ENCODE measurements at regions not wholly inside any gene's neighbourhood (a gene's known extent, or its start where the extent isn't known, plus 50 kb on each side); places are given as distances from the start of the nearest gene placed in this dataset.

DNA sequence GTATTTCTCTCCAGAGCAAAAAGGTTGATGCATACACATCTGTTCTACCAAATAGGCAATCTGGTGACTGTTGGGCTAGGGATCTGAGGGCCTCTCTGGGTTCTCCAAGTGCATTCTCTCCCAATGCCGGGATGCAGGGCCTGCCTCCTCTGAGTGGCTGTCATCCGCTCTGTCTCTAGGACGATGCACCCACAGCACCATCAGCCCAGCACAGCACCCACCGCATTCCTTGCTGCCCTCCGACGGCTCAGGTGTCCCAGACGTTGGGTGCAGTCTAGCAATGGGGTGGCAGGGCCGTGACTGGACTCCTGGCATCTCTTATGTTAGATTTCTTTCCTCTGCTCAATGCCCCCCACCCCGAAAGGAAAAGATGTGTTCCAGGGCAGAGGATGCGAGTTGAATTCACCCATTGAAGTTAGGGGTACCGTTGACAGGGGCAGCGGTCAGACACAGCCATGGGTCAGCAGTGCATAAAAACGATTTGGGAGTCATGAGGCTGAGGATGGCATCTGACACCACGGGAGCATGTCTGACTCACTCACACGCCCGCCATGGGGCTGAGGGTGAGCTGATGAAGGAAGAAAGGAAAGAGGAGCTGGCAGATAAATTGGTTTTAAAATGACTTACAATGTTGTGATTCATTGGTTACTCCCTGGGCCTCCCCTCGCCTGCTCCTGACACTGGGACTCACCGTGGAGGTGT is 93.2 kb upstream of the C14orf180 start:
- no peak overlapping the region for H3K4me2 ChIP-seq (ENCODE audit: extremely low read depth, insufficient read depth, low read length)
- no peak for DNase-seq (ENCODE audit: low read depth in 2 of 2)
- no peaks in the 10 kb centered on the region for H3K79me2 ChIP-seq (ENCODE audit: control insufficient read depth, insufficient read depth, low read length)
- H3K9ac ChIP-seq (ENCODE audit: insufficient read depth, low read length) = no peak overlapping the region
- H3K27me3 ChIP-seq (ENCODE audit: control insufficient read depth, insufficient read depth, low read length) = no peaks in the 10 kb centered on the region
- H3K27ac ChIP-seq (ENCODE audit: insufficient read depth, low read length) = no peak overlapping the region
- H3K36me3 ChIP-seq (ENCODE audit: control insufficient read depth, insufficient read depth, low read length) = no peaks in the 10 kb centered on the region
- no peak overlapping the region for H2AFZ ChIP-seq (ENCODE audit: low read length)
- no peak overlapping the region for H3K4me3 ChIP-seq (replicated peaks in 1 of 4; ENCODE audit: control extremely low read depth in 1 of 4, insufficient read depth in 1 of 4, low read depth in 3 of 4, low read length in 4 of 4)
- H3K4me1 ChIP-seq (ENCODE audit: control insufficient read depth, extremely low read depth, insufficient read depth, low read length) = no peaks in the 10 kb centered on the region
- TF ChIP-seq, protein P1, sequence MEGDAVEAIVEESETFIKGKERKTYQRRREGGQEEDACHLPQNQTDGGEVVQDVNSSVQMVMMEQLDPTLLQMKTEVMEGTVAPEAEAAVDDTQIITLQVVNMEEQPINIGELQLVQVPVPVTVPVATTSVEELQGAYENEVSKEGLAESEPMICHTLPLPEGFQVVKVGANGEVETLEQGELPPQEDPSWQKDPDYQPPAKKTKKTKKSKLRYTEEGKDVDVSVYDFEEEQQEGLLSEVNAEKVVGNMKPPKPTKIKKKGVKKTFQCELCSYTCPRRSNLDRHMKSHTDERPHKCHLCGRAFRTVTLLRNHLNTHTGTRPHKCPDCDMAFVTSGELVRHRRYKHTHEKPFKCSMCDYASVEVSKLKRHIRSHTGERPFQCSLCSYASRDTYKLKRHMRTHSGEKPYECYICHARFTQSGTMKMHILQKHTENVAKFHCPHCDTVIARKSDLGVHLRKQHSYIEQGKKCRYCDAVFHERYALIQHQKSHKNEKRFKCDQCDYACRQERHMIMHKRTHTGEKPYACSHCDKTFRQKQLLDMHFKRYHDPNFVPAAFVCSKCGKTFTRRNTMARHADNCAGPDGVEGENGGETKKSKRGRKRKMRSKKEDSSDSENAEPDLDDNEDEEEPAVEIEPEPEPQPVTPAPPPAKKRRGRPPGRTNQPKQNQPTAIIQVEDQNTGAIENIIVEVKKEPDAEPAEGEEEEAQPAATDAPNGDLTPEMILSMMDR (conservative IDR thresholded peaks at IDR 0.05 in 1 of 2, IDR thresholded peaks at IDR 0.05 in 1 of 2; ENCODE audit: low read depth in 1 of 2, low read length in 2 of 2) = no peak
- TF ChIP-seq EZH2 (IDR thresholded peaks at IDR 0.05; ENCODE audit: low read length, missing control alignments) = no peak
- no peaks in the 10 kb centered on the region for H4K20me1 ChIP-seq (ENCODE audit: control insufficient read depth, extremely low read depth, insufficient read depth, low read length)
- no peaks in the 10 kb centered on the region for H3K9me3 ChIP-seq (ENCODE audit: control insufficient read depth, insufficient read depth, low read depth, low read length)

DNA sequence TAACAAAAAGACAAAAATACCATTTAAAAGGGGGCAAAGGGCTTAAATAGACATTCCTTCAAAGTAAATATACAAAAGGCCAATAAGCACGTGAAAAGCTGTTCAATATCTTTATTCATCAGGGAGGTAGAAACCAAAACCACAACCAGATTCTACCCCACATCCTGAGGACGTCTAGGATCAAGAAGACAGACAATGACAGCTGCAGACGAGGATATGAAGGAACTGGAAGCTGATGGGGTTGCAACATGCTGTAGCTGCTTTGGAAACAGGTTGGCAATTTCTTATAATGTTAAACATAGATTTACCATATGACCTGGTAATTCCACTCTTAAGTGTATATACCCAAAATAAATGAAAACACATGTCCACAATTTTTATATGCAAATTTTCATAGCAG is 85.1 kb upstream of the C14orf180 start:
- Histone ChIP-seq H3K27ac (ENCODE audit: insufficient read depth, low read length) (no peak overlapping the region), H3K4me1 (ENCODE audit: control insufficient read depth, extremely low read depth, insufficient read depth, low read length) (no peaks in the 10 kb centered on the region), H3K79me2 (ENCODE audit: control insufficient read depth, insufficient read depth, low read length) (no peaks in the 10 kb centered on the region), H3K9ac (ENCODE audit: insufficient read depth, low read length) (no peak overlapping the region), H3K4me2 (ENCODE audit: extremely low read depth, insufficient read depth, low read length) (no peak overlapping the region), H4K20me1 (ENCODE audit: control insufficient read depth, extremely low read depth, insufficient read depth, low read length) (no peaks in the 10 kb centered on the region), H2AFZ (ENCODE audit: low read length) (no peak overlapping the region), H3K27me3 (ENCODE audit: control insufficient read depth, insufficient read depth, low read length) (no peaks in the 10 kb centered on the region), H3K4me3 (replicated peaks in 1 of 4; ENCODE audit: control extremely low read depth in 1 of 4, insufficient read depth in 1 of 4, low read depth in 3 of 4, low read length in 4 of 4) (no peak overlapping the region), H3K36me3 (ENCODE audit: control insufficient read depth, insufficient read depth, low read length) (no peaks in the 10 kb centered on the region), H3K9me3 (ENCODE audit: control insufficient read depth, insufficient read depth, low read depth, low read length) (no peaks in the 10 kb centered on the region)
- no peak for DNase-seq (ENCODE audit: low read depth in 2 of 2)
- no peak for TF ChIP-seq EZH2 (IDR thresholded peaks at IDR 0.05; ENCODE audit: low read length, missing control alignments)
- TF ChIP-seq, protein P1 (conservative IDR thresholded peaks at IDR 0.05 in 1 of 2, IDR thresholded peaks at IDR 0.05 in 1 of 2; ENCODE audit: low read depth in 1 of 2, low read length in 2 of 2) = no peak

DNA sequence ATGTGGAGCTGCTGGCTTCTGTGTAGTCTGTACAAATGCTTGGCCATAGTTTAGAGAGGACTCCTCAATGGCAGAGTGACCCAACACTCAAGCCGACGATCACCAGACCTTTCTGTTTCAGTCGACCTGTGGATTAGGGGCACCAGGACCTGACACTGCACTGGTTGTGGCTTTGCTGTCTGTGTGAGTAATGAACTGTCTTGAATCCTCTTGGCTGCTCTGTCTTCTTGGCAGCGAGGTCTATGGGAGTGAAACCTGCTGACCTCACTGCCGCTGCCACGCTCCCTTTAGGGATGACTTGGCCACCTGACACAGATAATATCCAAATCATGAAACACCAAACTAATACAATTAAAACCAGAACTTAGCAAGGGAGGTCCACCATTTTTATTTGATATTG is 83.5 kb upstream of the C14orf180 start:
- no peak overlapping the region for H3K9ac ChIP-seq (ENCODE audit: insufficient read depth, low read length)
- H3K4me2 ChIP-seq (ENCODE audit: extremely low read depth, insufficient read depth, low read length) = no peak overlapping the region
- no peak overlapping the region for H2AFZ ChIP-seq (ENCODE audit: low read length)
- no peaks in the 10 kb centered on the region for H3K36me3 ChIP-seq (ENCODE audit: control insufficient read depth, insufficient read depth, low read length)
- H3K9me3 ChIP-seq (ENCODE audit: control insufficient read depth, insufficient read depth, low read depth, low read length) = no peaks in the 10 kb centered on the region
- H3K4me1 ChIP-seq (ENCODE audit: control insufficient read depth, extremely low read depth, insufficient read depth, low read length) = no peaks in the 10 kb centered on the region
- H3K27ac ChIP-seq (ENCODE audit: insufficient read depth, low read length) = no peak overlapping the region
- TF ChIP-seq, protein P1 (conservative IDR thresholded peaks at IDR 0.05 in 1 of 2, IDR thresholded peaks at IDR 0.05 in 1 of 2; ENCODE audit: low read depth in 1 of 2, low read length in 2 of 2) = no peak
- no peak for TF ChIP-seq EZH2 (IDR thresholded peaks at IDR 0.05; ENCODE audit: low read length, missing control alignments)
- no peaks in the 10 kb centered on the region for H3K79me2 ChIP-seq (ENCODE audit: control insufficient read depth, insufficient read depth, low read length)
- no peak overlapping the region for H3K4me3 ChIP-seq (replicated peaks in 1 of 4; ENCODE audit: control extremely low read depth in 1 of 4, insufficient read depth in 1 of 4, low read depth in 3 of 4, low read length in 4 of 4)
- no peaks in the 10 kb centered on the region for H4K20me1 ChIP-seq (ENCODE audit: control insufficient read depth, extremely low read depth, insufficient read depth, low read length)
- DNase-seq (ENCODE audit: low read depth in 2 of 2) = no peak
- H3K27me3 ChIP-seq (ENCODE audit: control insufficient read depth, insufficient read depth, low read length) = no peaks in the 10 kb centered on the region
